HCT116 (cell line): ENCODE measurements at regions not wholly inside any gene's neighbourhood (a gene's known extent, or its start where the extent isn't known, plus 50 kb on each side); places are given as distances from the start of the nearest gene placed in this dataset.

Source experiments
- ATAC-seq: fragments of 200-7000 bp; cut with Tn5 transposase; 2 replicates; pipeline ENCODE4 v1.9.1; 2020; ENCODE audit warnings: mild to moderate bottlenecking, moderate library complexity
- BruUV-seq: library from RNA; stranded (reverse); fragments of 400-500 nt; replicated peaks from 2 replicates; lab custom pipeline; 2021; lab: Mats Ljungman, UMichigan
- CTCF ChIA-PET: fragments of 300-600 bp; sonication (Branson Sonifier 250); formaldehyde crosslinking; loops from one replicate; lab custom pipeline; 2021; ENCODE audit warnings: antibody characterized with exemption; lab: Charles Lee
- POLR2A ChIA-PET: fragments of 300-600, 350-600 bp; sonication (Branson Sonifier 250); formaldehyde crosslinking; loops from one replicate; lab custom pipeline; 2021; ENCODE audit warnings: antibody characterized with exemption; lab: Charles Lee
- RAD21 ChIA-PET, 2 experiments: fragments of 300-600 bp; sonication (Branson Sonifier 250); formaldehyde crosslinking; loops; one replicate each; lab custom pipeline; 2023; ENCODE audit warnings: low total read pairs in 2 of 2; ENCODE audit not compliant: uncharacterized antibody in 2 of 2, unreplicated experiment in 2 of 2, low non-redundant PET in 1 of 2; lab: Charles Lee
- DNase-seq: peaks from one replicate; pipeline ENCODE4 v3.0.0-alpha.2; 2010; ENCODE audit warnings: low read depth, low spot score
- H2AFZ ChIP-seq: fragments of 200-600 bp; shearing (Covaris generic), sonication (generic); 2 replicates; pipeline ENCODE4 v1.6.1; 2017; ENCODE audit warnings: low read depth, mixed run types, mixed read lengths, antibody characterized with exemption, low read length; ENCODE audit not compliant: poor library complexity, severe bottlenecking
- H3K27ac ChIP-seq: 2 replicates; pipeline ENCODE4 v1.5.1; 2012; ENCODE audit warnings: low read depth, low read length
- H3K27me3 ChIP-seq: fragments of 200-600 bp; sonication (generic); 2 replicates; pipeline ENCODE4 v1.6.1; 2016; ENCODE audit warnings: mixed run types, low read length, mixed read lengths; ENCODE audit not compliant: insufficient read depth
- H3K36me3 ChIP-seq, 2 experiments: fragments of 200-500 bp in 1 of 2; fragments of 200-600 bp in 1 of 2; sonication (Bioruptor generic) in 1 of 2; sonication (generic) in 1 of 2; 2 replicates each; pipeline versions ENCODE4 v1.5.1 to v1.6.1; 2014 to 2016; ENCODE audit warnings: low read length in 2 of 2, inconsistent platforms in 1 of 2, mixed read lengths in 1 of 2, mixed run types in 1 of 2; ENCODE audit not compliant: insufficient read depth in 2 of 2, control insufficient read depth in 1 of 2
- H3K4me1 ChIP-seq, 2 experiments: fragments of 200-600 bp in 1 of 2; sonication (generic) in 1 of 2; 2 replicates each; pipeline versions ENCODE4 v1.5.1 to v1.6.1; 2012 to 2017; ENCODE audit warnings: low read length in 2 of 2, inconsistent platforms in 1 of 2, mild to moderate bottlenecking in 1 of 2, mixed read lengths in 1 of 2, mixed run types in 1 of 2, moderate library complexity in 1 of 2; ENCODE audit not compliant: insufficient read depth in 2 of 2, control insufficient read depth in 1 of 2
- H3K4me2 ChIP-seq: fragments of 200-600 bp; sonication (generic); 2 replicates; pipeline ENCODE4 v1.6.1; 2017; ENCODE audit warnings: mixed run types, low read length, mixed read lengths
- H3K4me3 ChIP-seq, 2 experiments: fragments of 200-600 bp in 1 of 2; sonication (generic) in 1 of 2; replicated peaks in 1 of 2; 2 replicates each; pipeline ENCODE4 v1.5.1; 2011 to 2016; ENCODE audit warnings: low read length in 2 of 2, control low read depth in 1 of 2, low read depth in 1 of 2, mild to moderate bottlenecking in 1 of 2, mixed read lengths in 1 of 2, mixed run types in 1 of 2
- H3K79me2 ChIP-seq: fragments of 200-600 bp; sonication (generic); 2 replicates; pipeline ENCODE4 v1.6.1; 2017; ENCODE audit warnings: mild to moderate bottlenecking, mixed run types, low read length, moderate library complexity, mixed read lengths; ENCODE audit not compliant: insufficient read depth
- H3K9ac ChIP-seq: fragments of 200-600 bp; sonication (generic); 2 replicates; pipeline ENCODE4 v1.6.1; 2016; ENCODE audit warnings: low read length, mixed read lengths
- H3K9me2 ChIP-seq: fragments of 200-600 bp; sonication (generic), shearing (Covaris generic); 2 replicates; pipeline ENCODE4 v1.6.1; 2017; ENCODE audit warnings: mixed run types, mild to moderate bottlenecking, moderate library complexity; ENCODE audit not compliant: insufficient read depth
- H3K9me3 ChIP-seq, 2 experiments: fragments of 200-500 bp in 1 of 2; fragments of 200-600 bp in 1 of 2; sonication (Bioruptor generic) in 1 of 2; sonication (generic) in 1 of 2; 2 replicates each; pipeline ENCODE4 v1.6.1; 2014 to 2017; ENCODE audit warnings: low read length in 2 of 2, mixed read lengths in 2 of 2, inconsistent platforms in 1 of 2, low read depth in 1 of 2, mild to moderate bottlenecking in 1 of 2, mixed run types in 1 of 2, moderate library complexity in 1 of 2; ENCODE audit not compliant: control insufficient read depth in 1 of 2, insufficient read depth in 1 of 2
- H4K20me1 ChIP-seq: fragments of 200-600 bp; sonication (generic), shearing (Covaris generic); 2 replicates; pipeline ENCODE4 v1.6.1; 2017; ENCODE audit warnings: mixed run types, mild to moderate bottlenecking, moderate library complexity; ENCODE audit not compliant: insufficient read depth
- ATF3 ChIP-seq: IDR thresholded peaks from 2 replicates; pipeline ENCODE4 v1.6.1; 2012
- EZH2 ChIP-seq: fragments of 200-600 bp; sonication (generic); IDR thresholded peaks from 2 replicates; pipeline ENCODE4 v1.6.1; 2017; ENCODE audit warnings: antibody characterized with exemption, mixed run types
- FOSL1 ChIP-seq: IDR thresholded peaks from 2 replicates; pipeline ENCODE4 v1.6.1; 2012; ENCODE audit warnings: low read depth
- MAX ChIP-seq: IDR thresholded peaks from 2 replicates; pipeline ENCODE4 v1.6.1; 2012
- POLR2AphosphoS5 ChIP-seq: IDR thresholded peaks from 2 replicates; pipeline ENCODE4 v1.6.1; 2011; ENCODE audit warnings: mild to moderate bottlenecking, low read depth, low read length, moderate library complexity
- RAD21 ChIP-seq: IDR thresholded peaks from 2 replicates; pipeline ENCODE4 v1.6.1; 2012; ENCODE audit warnings: low read depth, mild to moderate bottlenecking
- REST ChIP-seq: IDR thresholded peaks from 2 replicates; pipeline ENCODE4 v1.6.1; 2012; ENCODE audit warnings: low read depth
- SP1 ChIP-seq: IDR thresholded peaks from 2 replicates; pipeline ENCODE4 v1.6.1; 2012; ENCODE audit warnings: low read depth
- TCF7L2 ChIP-seq: IDR thresholded peaks from 2 replicates; pipeline ENCODE4 v1.7.0; 2011; ENCODE audit warnings: borderline replicate concordance, inconsistent platforms; ENCODE audit not compliant: insufficient read depth, insufficient read length; ENCODE audit errors: extremely low read depth
- YY1 ChIP-seq: IDR thresholded peaks from 2 replicates; pipeline ENCODE4 v1.6.1; 2011; ENCODE audit warnings: low read length, low read depth, moderate library complexity, mild to moderate bottlenecking; ENCODE audit not compliant: insufficient replicate concordance; ENCODE audit errors: extremely low read depth
- ZBTB33 ChIP-seq: IDR thresholded peaks from 2 replicates; pipeline ENCODE4 v1.6.1; 2011; ENCODE audit warnings: mild to moderate bottlenecking, low read length, moderate library complexity; ENCODE audit not compliant: insufficient replicate concordance; ENCODE audit errors: extremely low read depth
- ZNF274 ChIP-seq: fragments of 200-500 bp; sonication (Bioruptor generic); IDR thresholded peaks from 2 replicates; pipeline ENCODE4 v1.6.1; 2014; ENCODE audit warnings: mild to moderate bottlenecking, low read depth, low read length, inconsistent platforms
- intact Hi-C: fragments of 100-400 bp; cut with micrococcal nuclease; formaldehyde crosslinking; loops from 2 replicates; pipeline ENCODE4 v1.10.0; 2022

- Histone ChIP-seq H3K4me3 (no peak overlapping the region), H4K20me1 (no peaks in the 10 kb centered on the region), H3K4me1 (peaks cover 0 to 7% of the 10 kb centered on the region in 2 experiments; a peak in 2 of 4 replicates), H3K9ac (no peak overlapping the region), H3K9me3 (no peaks in the 10 kb centered on the region), H3K79me2 (no peaks in the 10 kb centered on the region), H3K27me3 (no peaks in the 10 kb centered on the region), H3K4me2 (no peak overlapping the region), H3K36me3 (no peaks in the 10 kb centered on the region), H3K9me2 (no peaks in the 10 kb centered on the region), H3K27ac (no peak overlapping the region), H2AFZ (no peak overlapping the region)
- BruUV-seq, result no TSS peak
- RAD21 ChIA-PET, result no interaction called here
- DNase-seq (no peak), ATAC-seq (no peak)
- POLR2A ChIA-PET, result no interaction called here
- TF ChIP-seq MAX (no peak), YY1 (no peak), TCF7L2 (no peak)
- intact Hi-C loops, result no loop called here
- CTCF ChIA-PET, result no interaction called here
These were observed 68.6 kb upstream of the CCND1 start for GRCh38 chr11:69572233-69572860.

- CTCF ChIA-PET, result no interaction called here
- Histone ChIP-seq H3K79me2 (no peaks in the 10 kb centered on the region), H3K36me3 (no peaks in the 10 kb centered on the region), H3K27ac (no peak overlapping the region), H3K4me1 (peaks cover 0 to 5% of the 10 kb centered on the region in 2 experiments; a peak in 2 of 4 replicates), H4K20me1 (no peaks in the 10 kb centered on the region), H3K4me2 (no peak overlapping the region), H2AFZ (no peak overlapping the region), H3K9me3 (no peaks in the 10 kb centered on the region), H3K9ac (no peak overlapping the region), H3K4me3 (no peak overlapping the region), H3K9me2 (no peaks in the 10 kb centered on the region), H3K27me3 (no peaks in the 10 kb centered on the region)
- RAD21 ChIA-PET, result no interaction called here
- POLR2A ChIA-PET, result no interaction called here
- no peak for DNase-seq
- ATAC-seq, result no peak
- BruUV-seq, result no TSS peak
- intact Hi-C loops, result no loop called here
- TF ChIP-seq RAD21, result no peak
- no peak for TF ChIP-seq FOSL1
- no peak for TF ChIP-seq POLR2AphosphoS5
- no peak for TF ChIP-seq ATF3
- TF ChIP-seq MAX, result no peak
- TF ChIP-seq EZH2, result no peak
- no peak for TF ChIP-seq ZBTB33
- TF ChIP-seq YY1, result no peak
- TF ChIP-seq REST, result no peak
- TF ChIP-seq ZNF274, result no peak
- no peak for TF ChIP-seq TCF7L2
- TF ChIP-seq SP1, result no peak
These were observed 68.1 kb upstream of the CCND1 start for GRCh38 chr11:69572861-69573260.
